ENCODE measurements at regions not wholly inside any gene's neighbourhood (a gene's known extent, or its start where the extent isn't known, plus 50 kb on each side); places are given as distances from the start of the nearest gene placed in this dataset.
"Not testable (repeated sequence)": the region's sequence is repeated elsewhere in the genome, so short reads cannot be mapped to it uniquely, and the experiment has no call there.

- not testable (repeated sequence) for TF ChIP-seq CTCF, POLR2A (IDR thresholded peaks at IDR 0.05)
These were observed 128.5 kb downstream of the EMP1 start for GRCh38 chr12:13325037-13325436.
